Natural killer cell treated with Interleukin-12 subunit alpha and Interleukin-12 subunit beta and Interleukin-15 and Interleukin-18, amount 100 ng/mL, for 72 hours (primary cell): ENCODE measurements at regions not wholly inside any gene's neighbourhood (a gene's known extent, or its start where the extent isn't known, plus 50 kb on each side); places are given as distances from the start of the nearest gene placed in this dataset.
"Not testable (repeated sequence)": the region's sequence is repeated elsewhere in the genome, so short reads cannot be mapped to it uniquely, and the experiment has no call there.

Experiments
- ATAC-seq, 2 donors: fragments of 150-1000 bp; cut with Tn5 transposase in 1 of 2; sonication (Bioruptor Pico), chemical (Tn5 transposase) in 1 of 2; 2 replicates each; pipeline ENCODE4 v1.10.0; 2021
- DNase-seq: peaks from one replicate; pipeline ENCODE4 v3.0.0; 2022; ENCODE audit warnings: low spot score
- H3K27ac Mint-ChIP-seq, 2 donors: 1 replicate in 1 of 2; 2 replicates in 1 of 2; pipeline ENCODE4 v1.8.0; 2022; ENCODE audit warnings: mixed read lengths in 2 of 2, mild to moderate bottlenecking in 1 of 2, moderate library complexity in 1 of 2
- H3K27me3 Mint-ChIP-seq, 2 donors: 1 replicate in 1 of 2; 2 replicates in 1 of 2; pipeline ENCODE4 v1.8.0; 2022; ENCODE audit warnings: mixed read lengths in 2 of 2
- H3K36me3 Mint-ChIP-seq: one replicate; pipeline ENCODE4 v1.8.0; 2022; ENCODE audit warnings: mixed read lengths
- H3K4me1 Mint-ChIP-seq, 2 donors: 1 replicate in 1 of 2; 2 replicates in 1 of 2; pipeline ENCODE4 v1.8.0; 2022; ENCODE audit warnings: low read depth in 2 of 2, mixed read lengths in 2 of 2, mild to moderate bottlenecking in 1 of 2
- H3K4me3 Mint-ChIP-seq: one replicate; pipeline ENCODE4 v1.8.0; 2022; ENCODE audit warnings: mixed read lengths
- H3K9me3 Mint-ChIP-seq: 2 replicates; pipeline ENCODE4 v1.8.0; 2022; ENCODE audit warnings: mixed read lengths

GRCh38 chr1:172822886-172823285, 164.0 kb downstream of the FASLG start:
- Mint-ChIP-seq H3K4me3 (no peak overlapping the region), H3K27ac (peak overlapping the region; percentile 50 to 73), H3K9me3 (no peaks in the 10 kb centered on the region), H3K27me3 (no peaks in the 10 kb centered on the region), H3K4me1 (peaks cover 41 to 44% of the 10 kb centered on the region in 2 donors), H3K36me3 (no peaks in the 10 kb centered on the region)
- no peak for ATAC-seq
- DNase-seq, result no peak

GRCh38 chr1:172823534-172823933, 164.6 kb downstream of the FASLG start:
- H3K4me1 Mint-ChIP-seq, result peaks cover 35 to 38% of the 10 kb centered on the region in 2 donors
- peak overlapping the region; percentile 50 to 73 for H3K27ac Mint-ChIP-seq
- DNase-seq (no peak), ATAC-seq (no peak)
- no peak overlapping the region for H3K4me3 Mint-ChIP-seq
- H3K9me3 Mint-ChIP-seq, result no peaks in the 10 kb centered on the region
- no peaks in the 10 kb centered on the region for H3K27me3 Mint-ChIP-seq
- no peaks in the 10 kb centered on the region for H3K36me3 Mint-ChIP-seq

GRCh38 chr1:172824209-172824608, 165.3 kb downstream of the FASLG start:
- no peaks in the 10 kb centered on the region for H3K9me3 Mint-ChIP-seq

GRCh38 chr1:172826096-172826741, 167.3 kb downstream of the FASLG start:
- peaks cover 21 to 24% of the 10 kb centered on the region in 2 donors for H3K4me1 Mint-ChIP-seq
- DNase-seq, result peak; percentile 63
- no peak overlapping the region for H3K27ac Mint-ChIP-seq
- no peaks in the 10 kb centered on the region for H3K36me3 Mint-ChIP-seq
- ATAC-seq, result peak; percentile 87 to 91
- H3K27me3 Mint-ChIP-seq, result no peaks in the 10 kb centered on the region
- H3K4me3 Mint-ChIP-seq, result no peak overlapping the region
- H3K9me3 Mint-ChIP-seq, result no peaks in the 10 kb centered on the region

More at GRCh38 chr1:172824209-172824608, 165.3 kb downstream of the FASLG start:
- Mint-ChIP-seq H3K4me3 (no peak overlapping the region), H3K27ac (peak overlapping the region in 1 of 2 donors; percentile 73), H3K4me1 (peaks cover 29 to 31% of the 10 kb centered on the region in 2 donors), H3K36me3 (no peaks in the 10 kb centered on the region), H3K27me3 (no peaks in the 10 kb centered on the region)
- DNase-seq, result no peak
- ATAC-seq, result no peak

GRCh38 chr1:172827301-172827700, 168.4 kb downstream of the FASLG start:
- Mint-ChIP-seq H3K36me3 (no peaks in the 10 kb centered on the region), H3K9me3 (no peaks in the 10 kb centered on the region), H3K4me3 (no peak overlapping the region), H3K4me1 (peaks cover 21 to 26% of the 10 kb centered on the region in 2 donors), H3K27ac (no peak overlapping the region), H3K27me3 (no peaks in the 10 kb centered on the region)
- ATAC-seq (no peak), DNase-seq (no peak)

- Mint-ChIP-seq H3K36me3 (no peaks in the 10 kb centered on the region), H3K27ac (no peak overlapping the region), H3K4me1 (peaks cover 27 to 29% of the 10 kb centered on the region in 2 donors), H3K9me3 (no peaks in the 10 kb centered on the region), H3K27me3 (no peaks in the 10 kb centered on the region), H3K4me3 (no peak overlapping the region)
- peak; percentile 79 for DNase-seq
- ATAC-seq, result peak; percentile 67 to 69
Measured at GRCh38 chr1:172827841-172828240, 168.9 kb downstream of the FASLG start.

- Mint-ChIP-seq H3K27me3 (no peaks in the 10 kb centered on the region), H3K4me3 (peak overlapping the region; percentile 59), H3K9me3 (no peaks in the 10 kb centered on the region), H3K27ac (peak overlapping the region; percentile 82 to 97), H3K36me3 (no peaks in the 10 kb centered on the region), H3K4me1 (peaks cover 58% of the 10 kb centered on the region in 2 donors)
- ATAC-seq (peak; percentile 70 to 85), DNase-seq (no peak)
Measured at GRCh38 chr1:172832006-172832725, 173.3 kb downstream of the FASLG start.

- peaks cover 73 to 74% of the 10 kb centered on the region in 2 donors for H3K4me1 Mint-ChIP-seq
- H3K9me3 Mint-ChIP-seq, result no peaks in the 10 kb centered on the region
Measured at GRCh38 chr1:172833954-172834353, 175.1 kb downstream of the FASLG start.

GRCh38 chr1:172834609-172835008, 175.7 kb downstream of the FASLG start:
- DNase-seq (no peak), ATAC-seq (no peak)
- Mint-ChIP-seq H3K4me1 (peaks cover 70 to 71% of the 10 kb centered on the region in 2 donors), H3K9me3 (no peaks in the 10 kb centered on the region), H3K27me3 (no peaks in the 10 kb centered on the region), H3K4me3 (peak overlapping the region; percentile 13), H3K27ac (peak overlapping the region; percentile 82 to 97), H3K36me3 (no peaks in the 10 kb centered on the region)

More at GRCh38 chr1:172833954-172834353, 175.1 kb downstream of the FASLG start:
- DNase-seq, result no peak
- Mint-ChIP-seq H3K36me3 (no peaks in the 10 kb centered on the region), H3K27me3 (no peaks in the 10 kb centered on the region), H3K27ac (peak overlapping the region; percentile 82 to 97), H3K4me3 (no peak overlapping the region)
- ATAC-seq, result no peak

GRCh38 chr1:172835834-172836233, 176.9 kb downstream of the FASLG start:
- H3K27ac Mint-ChIP-seq, result peak overlapping the region; percentile 82 to 97
- H3K27me3 Mint-ChIP-seq, result no peaks in the 10 kb centered on the region
- ATAC-seq (peak; percentile 60 to 82), DNase-seq (peak; percentile 71)
- H3K4me1 Mint-ChIP-seq, result peaks cover 65 to 68% of the 10 kb centered on the region in 2 donors
- no peaks in the 10 kb centered on the region for H3K9me3 Mint-ChIP-seq
- H3K36me3 Mint-ChIP-seq, result no peaks in the 10 kb centered on the region
- peak overlapping the region; percentile 22 for H3K4me3 Mint-ChIP-seq

- Mint-ChIP-seq H3K36me3 (no peaks in the 10 kb centered on the region), H3K4me3 (peak overlapping the region; percentile 48), H3K4me1 (peaks cover 60 to 62% of the 10 kb centered on the region in 2 donors), H3K9me3 (peaks cover 5% of the 10 kb centered on the region), H3K27ac (peak overlapping the region; percentile 82 to 97), H3K27me3 (no peaks in the 10 kb centered on the region)
- peak; percentile 83 to 89 for ATAC-seq
- no peak for DNase-seq
Measured at GRCh38 chr1:172837816-172838679, 179.1 kb downstream of the FASLG start.

- H3K27me3 Mint-ChIP-seq, result no peaks in the 10 kb centered on the region
- H3K4me3 Mint-ChIP-seq, result peak overlapping the region; percentile 48
- DNase-seq, result no peak
- no peaks in the 10 kb centered on the region for H3K36me3 Mint-ChIP-seq
- H3K4me1 Mint-ChIP-seq, result peaks cover 54% of the 10 kb centered on the region in 2 donors
- H3K9me3 Mint-ChIP-seq, result peaks cover 5% of the 10 kb centered on the region
- ATAC-seq, result no peak
- peak overlapping the region; percentile 82 to 97 for H3K27ac Mint-ChIP-seq
Measured at GRCh38 chr1:172838680-172839313, 179.9 kb downstream of the FASLG start.

GRCh38 chr1:172839639-172840038, 180.7 kb downstream of the FASLG start:
- not testable (repeated sequence) for H3K27me3 Mint-ChIP-seq, H3K9me3 Mint-ChIP-seq, DNase-seq, ATAC-seq, H3K4me3 Mint-ChIP-seq, H3K36me3 Mint-ChIP-seq
- Mint-ChIP-seq H3K27ac (peak overlapping the region in 1 of 2 donors; percentile 47), H3K4me1 (peaks cover 54 to 56% of the 10 kb centered on the region in 2 donors)
